Activated T-cell treated with anti-CD3 and anti-CD28 coated beads, Interleukin-2, amount 50 U/mL, for 48 hours (primary cell): ENCODE measurements at regions not wholly inside any gene's neighbourhood (a gene's known extent, or its start where the extent isn't known, plus 50 kb on each side); places are given as distances from the start of the nearest gene placed in this dataset.

Experiments used
- DNase-seq, 2 experiments: peaks; one replicate each; pipeline ENCODE4 v3.0.0-alpha.2; 2020

DNA sequence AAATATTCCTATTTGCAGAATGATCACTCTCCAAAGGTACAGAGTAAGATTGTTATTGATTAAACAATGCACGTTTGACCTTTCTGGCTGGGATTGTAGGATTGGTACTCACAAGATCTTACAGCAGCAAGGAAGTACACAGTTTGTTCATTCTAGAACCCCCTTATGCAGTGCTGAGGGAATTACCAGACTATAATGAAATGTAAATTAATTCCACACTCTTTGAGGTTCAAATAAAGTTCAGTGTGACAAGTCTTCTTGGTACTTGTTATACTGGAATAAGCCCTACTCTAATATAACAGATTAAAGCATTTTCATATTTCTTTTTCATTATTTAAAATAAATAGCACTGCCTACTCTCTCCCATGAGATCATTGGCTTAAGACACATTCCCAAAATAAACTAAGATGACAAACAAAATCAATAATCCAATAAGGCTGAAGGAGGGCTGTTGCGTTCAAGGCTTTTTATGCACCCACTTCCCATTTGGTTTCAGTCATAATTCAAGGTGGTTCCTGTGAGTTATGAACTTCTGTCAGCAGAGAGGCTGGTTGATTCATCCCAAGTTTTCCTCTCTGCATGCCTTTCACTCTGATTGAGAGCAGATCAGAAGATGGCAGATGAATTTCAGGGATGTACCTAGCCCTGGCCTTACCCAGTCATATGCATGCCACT is 881.5 kb downstream of the C6orf118 start:
- no peak for DNase-seq

GRCh38 chr6:164424489-164424888 is 884.9 kb downstream of the C6orf118 start:
- no peak for DNase-seq

- DNase-seq: no peak
Observed at GRCh38 chr6:164419099-164419498, 890.3 kb downstream of the C6orf118 start.

DNA sequence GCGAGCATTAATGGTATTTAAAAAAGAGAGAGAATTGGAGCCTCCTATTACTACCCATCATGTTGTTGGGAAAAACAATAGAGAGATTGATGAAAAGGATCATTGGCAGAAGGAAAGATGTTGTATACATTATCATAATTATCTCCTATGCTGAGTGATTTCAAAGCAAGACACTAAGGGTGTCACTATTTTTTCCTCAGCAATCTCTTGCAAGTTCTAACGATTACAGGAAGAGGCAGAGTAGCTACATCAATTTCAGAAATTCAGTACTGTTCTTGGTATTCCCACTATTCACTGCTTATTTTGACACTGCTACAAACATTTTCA is 891.2 kb downstream of the C6orf118 start:
- no peak for DNase-seq

- DNase-seq: no peak
Observed at GRCh38 chr6:164417537-164418261, 891.7 kb downstream of the C6orf118 start.

DNA sequence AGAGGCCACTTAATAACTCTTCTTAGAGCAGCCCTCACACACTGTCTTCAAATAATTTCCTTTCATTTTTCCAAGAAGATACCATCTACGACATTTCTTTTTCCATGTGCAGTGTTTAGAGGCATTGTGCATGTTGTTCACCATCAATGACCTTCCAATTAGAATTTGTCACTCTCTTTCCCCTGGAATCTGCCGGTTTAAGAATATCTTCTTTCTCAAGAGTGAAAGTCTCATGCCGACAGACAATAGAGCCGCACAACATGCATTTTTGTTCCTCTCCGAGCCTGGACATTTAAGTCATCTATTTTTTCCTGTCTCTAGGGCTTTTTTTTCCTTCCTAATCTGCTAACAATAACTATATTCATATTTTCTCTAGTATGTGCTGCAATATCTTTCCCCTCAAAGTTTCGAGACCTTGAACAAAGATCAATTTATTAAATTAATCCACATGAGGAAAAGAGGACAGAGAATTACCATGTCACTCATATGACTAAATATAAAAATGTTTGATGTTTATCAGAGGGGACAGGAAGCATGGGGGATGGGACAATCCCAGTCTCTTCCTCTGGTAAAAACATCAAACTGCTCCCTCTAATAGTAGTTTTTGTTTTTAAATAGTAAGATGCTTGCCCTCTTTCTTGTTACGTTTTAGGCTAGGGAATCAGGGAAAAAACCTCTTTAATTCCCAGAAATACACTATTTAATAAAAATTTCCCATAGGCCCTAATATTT is 893.4 kb downstream of the C6orf118 start:
- DNase-seq: no peak

DNA sequence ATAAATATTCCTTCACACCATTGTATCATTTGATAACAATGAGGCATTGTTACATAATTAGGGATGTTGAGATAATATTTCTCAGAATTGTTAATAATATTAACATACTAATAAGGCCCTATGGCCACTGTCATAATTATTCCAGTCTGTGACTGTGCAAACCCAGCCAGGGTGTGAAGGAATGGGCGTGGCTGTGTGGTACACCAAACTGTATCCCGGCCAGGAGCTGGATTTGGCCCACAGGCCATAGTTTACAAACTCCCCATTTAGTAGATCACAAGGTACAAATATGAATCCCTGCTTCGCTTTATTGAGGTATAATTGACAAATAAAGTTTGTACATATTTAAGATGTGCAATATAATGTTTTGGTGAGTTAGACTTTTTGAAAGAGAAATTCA is 894.7 kb downstream of the C6orf118 start:
- no peak for DNase-seq

- DNase-seq: no peak
Observed at GRCh38 chr6:164412566-164412965, 896.8 kb downstream of the C6orf118 start.

GRCh38 chr6:164410017-164410416 is 899.4 kb downstream of the C6orf118 start:
- DNase-seq: no peak

DNA sequence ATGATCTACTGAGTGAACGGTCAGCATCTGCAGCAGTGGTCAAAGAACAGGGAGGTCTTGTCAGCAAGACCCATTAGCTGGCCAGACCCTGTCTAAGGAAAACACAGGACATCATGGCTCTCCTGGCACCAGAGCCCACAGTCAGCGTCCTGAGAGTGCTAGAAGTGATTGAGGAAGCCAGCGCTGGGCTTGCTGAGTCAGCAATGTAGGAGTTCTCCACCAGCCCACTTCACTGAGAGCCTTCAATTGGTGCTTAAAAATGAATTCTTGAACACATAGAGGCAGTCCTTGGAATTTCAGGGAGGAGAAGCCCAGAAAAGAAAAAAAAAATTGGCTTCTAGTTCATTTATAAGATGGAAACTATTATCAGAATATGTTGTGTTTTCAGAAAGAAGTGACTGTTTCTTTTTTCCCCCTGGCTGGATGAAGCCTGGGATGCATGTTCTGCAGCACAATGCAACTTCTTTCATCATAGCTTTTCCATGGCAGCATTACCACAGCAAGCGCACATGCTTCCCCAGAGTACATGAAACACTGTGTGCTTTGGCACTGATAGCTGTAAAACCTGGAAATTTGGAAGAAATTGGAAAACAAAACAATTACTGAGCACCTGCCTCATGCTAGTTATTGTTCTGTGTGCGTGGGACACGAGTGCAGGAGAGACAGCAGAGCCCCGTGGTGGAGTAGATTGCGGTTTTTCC is 899.9 kb downstream of the C6orf118 start:
- DNase-seq: no peak

GRCh38 chr6:164408868-164409267 is 900.5 kb downstream of the C6orf118 start:
- no peak for DNase-seq

DNA sequence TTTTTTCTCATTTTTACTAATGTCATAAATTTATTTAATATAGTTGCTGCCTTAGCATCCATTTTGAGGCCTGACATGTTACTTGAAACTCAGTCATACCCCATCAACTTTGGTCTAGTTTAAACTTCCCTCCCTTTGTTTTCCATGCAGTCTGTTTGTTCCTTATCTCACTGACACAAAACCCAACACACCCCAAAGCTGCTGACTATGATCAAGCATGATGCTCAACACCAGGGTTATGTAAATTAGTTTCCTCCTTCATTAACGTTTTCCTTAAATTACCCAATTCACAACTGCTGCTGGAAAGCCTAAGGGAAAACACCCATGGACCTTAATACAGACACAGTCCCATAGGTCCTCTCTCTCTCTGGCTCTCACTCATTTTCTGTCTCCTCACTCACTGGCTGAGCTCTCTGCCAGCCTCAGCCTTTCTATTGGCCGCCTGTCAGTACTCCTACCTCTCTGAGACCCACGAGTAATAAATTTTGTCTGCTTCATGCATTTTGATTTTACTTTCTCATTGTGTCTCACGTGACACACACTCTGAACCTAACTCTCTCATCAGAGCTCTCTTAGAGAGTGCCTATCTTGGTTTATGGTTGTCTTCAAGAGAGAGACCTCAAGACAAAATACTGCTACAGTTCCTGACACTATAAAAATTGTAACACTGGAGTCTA is 904.5 kb downstream of the C6orf118 start:
- DNase-seq: no peak

DNA sequence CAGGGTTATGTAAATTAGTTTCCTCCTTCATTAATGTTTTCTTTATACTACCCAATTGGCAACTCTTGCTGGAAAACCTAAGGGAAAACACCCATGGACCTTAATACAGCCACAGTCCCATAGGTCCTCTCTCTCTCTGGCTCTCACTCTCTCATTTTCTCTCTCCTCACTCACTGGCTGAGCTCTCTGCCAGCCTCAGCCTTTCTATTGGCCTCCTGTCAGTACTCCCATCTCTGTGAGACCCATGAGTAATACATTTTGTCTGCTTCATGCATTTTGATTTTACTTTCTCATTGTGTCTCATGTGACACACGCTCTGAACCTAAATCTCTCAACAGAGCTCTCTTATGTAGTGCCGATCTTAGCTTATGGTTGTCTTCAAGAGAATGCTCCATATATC is 907.5 kb downstream of the C6orf118 start:
- DNase-seq: no peak

DNA sequence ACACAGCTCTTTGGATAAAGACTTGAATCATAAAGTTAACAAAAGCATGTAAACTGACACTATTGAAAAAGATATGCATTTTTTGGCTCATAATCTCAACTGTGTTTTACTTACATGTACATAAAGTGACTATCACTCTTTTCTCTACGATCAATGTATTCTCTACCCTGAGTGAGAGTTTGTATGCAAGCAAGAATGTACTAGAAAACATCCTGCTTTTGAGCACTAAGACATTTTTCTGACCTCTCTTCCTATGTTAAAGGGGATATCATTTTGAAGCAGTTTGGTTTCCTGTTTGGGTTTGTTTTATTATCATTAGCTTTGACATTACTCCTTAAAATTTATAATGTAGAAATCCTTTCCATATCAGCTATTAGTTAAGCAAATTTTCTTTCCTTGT is 910.8 kb downstream of the C6orf118 start:
- DNase-seq: no peak

- DNase-seq: no peak
Observed at GRCh38 chr6:164396071-164397047, 913.0 kb downstream of the C6orf118 start.

DNA sequence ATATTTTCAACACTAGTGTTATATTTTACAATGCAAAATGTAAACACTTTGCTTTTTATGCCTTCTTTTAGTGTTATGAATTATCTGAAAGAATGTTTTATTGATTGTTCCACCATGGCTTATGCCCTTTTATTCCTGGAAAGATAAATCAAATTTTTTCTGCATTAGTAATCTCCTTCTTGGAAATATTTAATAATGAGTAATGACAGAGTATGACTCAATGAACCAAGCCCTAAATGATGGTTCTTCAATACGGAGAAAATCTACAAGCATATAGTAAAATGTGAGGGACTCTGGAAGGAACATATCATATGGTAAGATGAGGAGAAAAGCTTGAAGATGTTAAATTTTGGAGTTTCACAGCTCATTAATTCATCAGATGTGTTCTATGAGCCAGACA is 929.6 kb downstream of the C6orf118 start:
- DNase-seq: no peak

DNA sequence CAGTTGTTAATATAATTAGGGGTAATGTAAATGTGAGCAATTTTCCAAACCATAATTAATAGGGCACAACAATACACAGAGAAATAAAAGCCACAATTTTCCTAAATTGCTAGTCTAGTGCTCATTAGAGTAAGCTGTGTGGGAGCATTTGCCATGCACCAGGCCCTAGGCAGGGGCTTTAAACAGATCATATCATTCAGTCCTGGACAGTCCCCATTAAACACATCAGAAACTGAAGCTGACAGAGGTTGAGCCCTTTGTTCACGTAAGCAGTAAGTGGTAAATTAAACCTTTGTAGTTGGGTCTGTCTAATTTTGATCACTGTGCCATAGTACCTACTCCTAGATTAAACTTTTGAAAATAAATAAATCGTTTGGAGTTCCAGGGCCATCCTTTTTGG is 931.1 kb downstream of the C6orf118 start:
- no peak for DNase-seq

GRCh38 chr6:164377348-164377918 is 932.0 kb downstream of the C6orf118 start:
- DNase-seq: no peak

DNA sequence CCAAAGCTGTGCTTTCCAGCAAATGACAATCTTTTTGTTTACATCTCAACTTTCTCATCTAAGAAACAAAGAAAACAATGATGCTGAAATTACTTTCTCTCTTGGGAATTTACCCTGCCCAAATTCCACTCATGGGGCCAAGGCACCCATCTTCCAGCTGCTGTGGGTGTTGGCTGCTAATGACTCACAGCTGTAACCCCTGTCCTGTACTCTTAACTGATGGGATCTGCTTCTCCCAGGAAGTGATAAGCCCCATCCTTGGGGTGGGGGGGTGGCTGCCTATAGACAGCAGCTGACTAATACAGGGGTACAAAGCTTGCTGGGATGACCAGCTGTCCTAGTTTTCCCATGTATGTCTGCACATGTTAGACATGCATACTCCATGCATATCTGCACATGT is 938.6 kb downstream of the C6orf118 start:
- DNase-seq: no peak

DNA sequence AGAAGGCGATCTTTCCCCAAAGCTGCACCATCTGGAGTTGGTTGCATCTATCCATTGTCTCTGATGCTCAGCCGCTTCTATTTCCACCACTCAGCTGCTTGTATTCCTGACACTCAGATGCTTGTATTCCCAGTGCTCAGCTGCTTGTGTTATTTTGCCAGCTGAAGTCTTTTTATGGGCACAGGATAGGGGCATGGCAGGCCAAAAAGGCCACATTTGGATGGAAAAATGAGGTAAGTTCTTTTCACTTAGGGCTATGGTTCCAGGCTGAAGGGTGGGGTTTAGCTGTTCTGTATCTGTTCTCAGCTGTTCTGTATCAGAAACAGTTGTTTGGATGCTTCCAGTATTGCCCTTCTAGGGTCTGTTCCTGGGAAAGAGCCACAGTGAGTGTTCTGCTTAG is 944.9 kb downstream of the QKI start:
- DNase-seq: no peak

- no peak for DNase-seq
Observed at GRCh38 chr6:164359036-164359435, 944.5 kb downstream of the QKI start.
